Erythroblast (primary cell): ENCODE measurements at regions not wholly inside any gene's neighbourhood (a gene's known extent, or its start where the extent isn't known, plus 50 kb on each side); places are given as distances from the start of the nearest gene placed in this dataset.

ENCODE experiments used
- GATA1 ChIP-seq: IDR thresholded peaks from 2 replicates; pipeline ENCODE4 v1.6.1; 2011; ENCODE audit warnings: low read depth, mild to moderate bottlenecking, control low read depth, low read length, moderate library complexity
- POLR2A ChIP-seq: IDR thresholded peaks from 2 replicates; pipeline ENCODE4 v1.6.1; 2011; ENCODE audit warnings: mild to moderate bottlenecking, low read length

- no peak for TF ChIP-seq POLR2A
- no peak for TF ChIP-seq GATA1
Measured at GRCh38 chr1:209171151-209171550, 412.4 kb upstream of the CAMK1G start.
